MCF 10A (cell line): ENCODE measurements at regions not wholly inside any gene's neighbourhood (a gene's known extent, or its start where the extent isn't known, plus 50 kb on each side); places are given as distances from the start of the nearest gene placed in this dataset.

ENCODE experiments used
- BruUV-seq: library from RNA; stranded (reverse); fragments of 400-500 nt; replicated peaks from 2 replicates; lab custom pipeline; 2021; lab: Mats Ljungman, UMichigan
- CTCF ChIA-PET: fragments of 300-600 bp; sonication (Branson Sonifier 250); formaldehyde crosslinking; extraction: SDS; loops from one replicate; lab custom pipeline; 2021; ENCODE audit warnings: antibody characterized with exemption, inconsistent platforms; lab: Yijun Ruan, JAX
- POLR2A ChIA-PET: fragments of 300-600, 350-650 bp; sonication (Branson Sonifier 250); formaldehyde crosslinking; extraction: SDS; loops from one replicate; lab custom pipeline; 2020; ENCODE audit warnings: antibody characterized with exemption, inconsistent platforms; lab: Yijun Ruan, JAX
- DNase-seq: peaks from one replicate; pipeline ENCODE4 v3.0.0-alpha.2; 2018; ENCODE audit not compliant: unreplicated experiment
- H3K27ac Mint-ChIP-seq: one replicate; pipeline ENCODE4 v1.8.0; 2022; ENCODE audit warnings: mild to moderate bottlenecking, low read depth, mixed read lengths; ENCODE audit not compliant: unreplicated experiment
- H3K27me3 Mint-ChIP-seq: one replicate; pipeline ENCODE4 v1.8.0; 2022; ENCODE audit warnings: mixed read lengths; ENCODE audit not compliant: insufficient read depth, unreplicated experiment
- H3K36me3 Mint-ChIP-seq: one replicate; pipeline ENCODE4 v1.8.0; 2022; ENCODE audit warnings: mild to moderate bottlenecking, moderate library complexity, mixed read lengths; ENCODE audit not compliant: insufficient read depth, unreplicated experiment
- H3K4me1 Mint-ChIP-seq: one replicate; pipeline ENCODE4 v1.8.0; 2022; ENCODE audit warnings: mixed read lengths; ENCODE audit not compliant: insufficient read depth, unreplicated experiment
- H3K4me3 Mint-ChIP-seq: one replicate; pipeline ENCODE4 v1.8.0; 2022; ENCODE audit warnings: mild to moderate bottlenecking, moderate library complexity, mixed read lengths; ENCODE audit not compliant: unreplicated experiment
- H3K9me3 Mint-ChIP-seq: one replicate; pipeline ENCODE4 v1.8.0; 2022; ENCODE audit warnings: mixed read lengths; ENCODE audit not compliant: unreplicated experiment
- intact Hi-C: fragments of 100-400 bp; cut with micrococcal nuclease; formaldehyde crosslinking; loops from 2 replicates; pipeline ENCODE4 v1.14.1; 2022
- TF ChIP-seq, protein P1 (sequence below): fragments of 200-600 bp; IDR thresholded peaks from one replicate; pipeline ENCODE4 v1.8.0; 2022; ENCODE audit warnings: antibody characterized with exemption, mild to moderate bottlenecking; ENCODE audit not compliant: unreplicated experiment

DNA sequence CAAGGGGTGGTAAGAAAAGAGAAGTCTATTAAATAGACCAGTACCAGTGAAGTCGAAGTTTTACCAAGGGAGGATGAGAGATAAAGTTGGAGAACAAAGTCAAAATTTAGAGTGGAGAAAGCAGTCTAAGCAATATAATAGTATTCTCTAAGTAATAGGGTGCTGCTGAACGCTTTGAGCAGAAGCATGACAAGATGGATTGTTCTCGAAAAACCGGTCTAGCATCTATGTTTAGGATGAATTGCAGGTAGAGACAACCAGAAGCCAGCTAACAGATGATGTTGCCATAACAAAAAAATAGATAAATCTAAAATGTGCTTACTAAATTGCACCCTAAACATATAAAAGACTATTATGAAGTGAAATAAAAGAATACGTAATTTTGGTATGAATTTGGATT, 237.0 kb downstream of the PRELID2 start:
- no peaks in the 10 kb centered on the region for H3K36me3 Mint-ChIP-seq
- no peaks in the 10 kb centered on the region for H3K4me1 Mint-ChIP-seq
- intact Hi-C loops, result no loop called here
- no peak overlapping the region for H3K27ac Mint-ChIP-seq
- H3K4me3 Mint-ChIP-seq, result no peak overlapping the region
- TF ChIP-seq, protein P1, sequence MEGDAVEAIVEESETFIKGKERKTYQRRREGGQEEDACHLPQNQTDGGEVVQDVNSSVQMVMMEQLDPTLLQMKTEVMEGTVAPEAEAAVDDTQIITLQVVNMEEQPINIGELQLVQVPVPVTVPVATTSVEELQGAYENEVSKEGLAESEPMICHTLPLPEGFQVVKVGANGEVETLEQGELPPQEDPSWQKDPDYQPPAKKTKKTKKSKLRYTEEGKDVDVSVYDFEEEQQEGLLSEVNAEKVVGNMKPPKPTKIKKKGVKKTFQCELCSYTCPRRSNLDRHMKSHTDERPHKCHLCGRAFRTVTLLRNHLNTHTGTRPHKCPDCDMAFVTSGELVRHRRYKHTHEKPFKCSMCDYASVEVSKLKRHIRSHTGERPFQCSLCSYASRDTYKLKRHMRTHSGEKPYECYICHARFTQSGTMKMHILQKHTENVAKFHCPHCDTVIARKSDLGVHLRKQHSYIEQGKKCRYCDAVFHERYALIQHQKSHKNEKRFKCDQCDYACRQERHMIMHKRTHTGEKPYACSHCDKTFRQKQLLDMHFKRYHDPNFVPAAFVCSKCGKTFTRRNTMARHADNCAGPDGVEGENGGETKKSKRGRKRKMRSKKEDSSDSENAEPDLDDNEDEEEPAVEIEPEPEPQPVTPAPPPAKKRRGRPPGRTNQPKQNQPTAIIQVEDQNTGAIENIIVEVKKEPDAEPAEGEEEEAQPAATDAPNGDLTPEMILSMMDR, result no peak
- no peaks in the 10 kb centered on the region for H3K27me3 Mint-ChIP-seq
- BruUV-seq, result no TSS peak
- no peak for DNase-seq
- no peaks in the 10 kb centered on the region for H3K9me3 Mint-ChIP-seq
- CTCF ChIA-PET, result no interaction called here
- POLR2A ChIA-PET, result no interaction called here

DNA sequence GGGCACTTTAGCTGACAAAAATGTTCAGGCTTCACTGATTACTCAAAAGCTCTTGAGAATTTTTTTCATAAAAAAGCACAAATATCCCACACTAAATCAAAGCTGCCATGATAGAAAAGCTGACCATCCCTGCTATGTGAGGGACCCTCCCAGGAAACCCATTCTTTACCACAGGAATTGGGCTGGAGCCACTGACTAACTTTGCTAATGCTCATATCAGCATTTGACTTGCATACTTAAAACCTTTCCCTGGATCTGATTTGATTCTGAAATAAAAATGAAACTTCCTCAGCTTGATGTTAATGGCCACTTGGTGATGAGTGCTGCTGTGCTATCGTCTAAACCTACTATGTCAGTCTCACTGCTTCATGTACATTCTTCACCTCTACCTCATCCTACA, 243.6 kb downstream of the PRELID2 start:
- no TSS peak for BruUV-seq
- ChIA-PET POLR2A (no interaction called here), CTCF (interaction anchor here (1.4 kb wide), 1 partner anchor 90 kb away, joined by 5 read pairs; no protein-coding TSS in a partner anchor)
- Mint-ChIP-seq H3K36me3 (no peaks in the 10 kb centered on the region), H3K4me3 (no peak overlapping the region), H3K4me1 (peaks cover 18% of the 10 kb centered on the region), H3K27ac (no peak overlapping the region), H3K9me3 (no peaks in the 10 kb centered on the region), H3K27me3 (no peaks in the 10 kb centered on the region)
- no peak for DNase-seq
- TF ChIP-seq, protein P1, result no peak
- intact Hi-C loops, result no loop called here

DNA sequence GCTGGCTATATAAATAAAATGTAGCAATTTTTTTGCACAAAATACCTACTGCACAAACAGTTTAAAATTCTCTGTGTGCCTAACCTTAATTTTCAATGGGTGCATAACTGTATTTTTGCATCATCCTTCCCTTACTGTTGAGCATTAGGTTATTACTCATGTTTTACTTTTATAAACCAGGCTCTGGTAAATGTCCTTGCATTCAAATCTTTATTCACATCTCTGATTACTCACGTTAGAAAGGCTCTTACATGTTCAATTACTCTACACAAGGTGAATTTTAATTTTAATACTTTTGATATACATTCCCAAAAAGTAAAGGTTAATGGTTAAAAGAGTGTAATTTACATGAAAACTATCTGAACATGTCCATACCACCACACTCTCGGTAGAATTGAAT, 246.1 kb downstream of the PRELID2 start:
- H3K27ac Mint-ChIP-seq, result no peak overlapping the region
- H3K4me1 Mint-ChIP-seq, result peaks cover 18% of the 10 kb centered on the region
- ChIA-PET POLR2A (no interaction called here), CTCF (no interaction called here)
- no peaks in the 10 kb centered on the region for H3K27me3 Mint-ChIP-seq
- TF ChIP-seq, protein P1, result no peak
- H3K4me3 Mint-ChIP-seq, result no peak overlapping the region
- no peaks in the 10 kb centered on the region for H3K36me3 Mint-ChIP-seq
- intact Hi-C loops, result no loop called here
- H3K9me3 Mint-ChIP-seq, result no peaks in the 10 kb centered on the region
- BruUV-seq, result no TSS peak
- DNase-seq, result no peak

DNA sequence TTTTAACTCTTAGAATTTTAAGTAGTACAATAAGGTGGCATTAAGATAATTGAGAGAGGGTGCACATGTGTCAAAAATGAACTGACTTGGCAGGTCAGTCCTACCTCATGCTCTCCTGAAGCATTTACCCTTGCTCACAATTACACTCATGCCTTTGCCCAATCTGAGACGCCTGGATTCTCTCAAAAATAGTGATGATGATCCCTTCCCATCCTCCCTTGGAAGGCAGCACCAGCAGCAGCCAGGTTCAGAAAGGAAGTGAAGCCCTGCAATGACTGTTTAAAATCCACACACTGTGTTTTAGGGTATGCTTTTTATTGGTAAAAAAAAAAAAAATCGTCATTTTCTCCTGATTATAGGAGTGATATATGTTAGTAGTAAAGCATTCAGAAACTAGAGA, 246.6 kb downstream of the PRELID2 start:
- H3K27ac Mint-ChIP-seq, result no peak overlapping the region
- no TSS peak for BruUV-seq

More for the DNA sequence above, 246.6 kb downstream of the PRELID2 start:
- H3K4me1 Mint-ChIP-seq, result peaks cover 18% of the 10 kb centered on the region
- H3K36me3 Mint-ChIP-seq, result no peaks in the 10 kb centered on the region
- ChIA-PET POLR2A (no interaction called here), CTCF (no interaction called here)
- H3K9me3 Mint-ChIP-seq, result no peaks in the 10 kb centered on the region
- H3K4me3 Mint-ChIP-seq, result no peak overlapping the region
- intact Hi-C loops, result no loop called here
- TF ChIP-seq, protein P1, result no peak
- no peaks in the 10 kb centered on the region for H3K27me3 Mint-ChIP-seq
- DNase-seq, result no peak
